Renal pelvis (tissue), 1 donor: ENCODE measurements at regions not wholly inside any gene's neighbourhood (a gene's known extent, or its start where the extent isn't known, plus 50 kb on each side); places are given as distances from the start of the nearest gene placed in this dataset.
"Not testable (repeated sequence)": the region's sequence is repeated elsewhere in the genome, so short reads cannot be mapped to it uniquely, and the experiment has no call there.

Experiments
- DNase-seq: peaks from one replicate; pipeline ENCODE4 v3.0.0-alpha.2; 2013

- no peak for DNase-seq
Observed at GRCh38 chr3:182136008-182136910, 424.5 kb downstream of the SOX2 start.

DNA sequence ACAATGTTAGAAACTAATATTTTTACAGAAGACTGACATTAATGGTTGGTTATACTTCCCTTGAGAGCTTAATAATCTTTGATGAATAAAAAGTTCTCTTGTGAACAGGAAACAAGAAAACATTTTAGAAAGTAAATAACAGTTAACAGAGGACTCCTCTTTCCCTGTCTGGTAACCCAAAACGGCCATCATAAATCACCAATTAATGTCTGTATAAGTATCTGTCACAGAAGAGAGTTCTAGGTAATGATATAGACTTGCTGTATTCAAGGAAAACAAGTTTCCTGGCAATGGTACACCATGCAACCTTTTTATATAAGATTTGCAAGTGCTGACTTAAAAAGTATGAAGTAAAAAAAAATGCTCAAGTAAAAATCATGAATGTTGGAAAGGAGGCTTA, 426.7 kb downstream of the SOX2 start:
- DNase-seq, result peak; percentile 38

DNA sequence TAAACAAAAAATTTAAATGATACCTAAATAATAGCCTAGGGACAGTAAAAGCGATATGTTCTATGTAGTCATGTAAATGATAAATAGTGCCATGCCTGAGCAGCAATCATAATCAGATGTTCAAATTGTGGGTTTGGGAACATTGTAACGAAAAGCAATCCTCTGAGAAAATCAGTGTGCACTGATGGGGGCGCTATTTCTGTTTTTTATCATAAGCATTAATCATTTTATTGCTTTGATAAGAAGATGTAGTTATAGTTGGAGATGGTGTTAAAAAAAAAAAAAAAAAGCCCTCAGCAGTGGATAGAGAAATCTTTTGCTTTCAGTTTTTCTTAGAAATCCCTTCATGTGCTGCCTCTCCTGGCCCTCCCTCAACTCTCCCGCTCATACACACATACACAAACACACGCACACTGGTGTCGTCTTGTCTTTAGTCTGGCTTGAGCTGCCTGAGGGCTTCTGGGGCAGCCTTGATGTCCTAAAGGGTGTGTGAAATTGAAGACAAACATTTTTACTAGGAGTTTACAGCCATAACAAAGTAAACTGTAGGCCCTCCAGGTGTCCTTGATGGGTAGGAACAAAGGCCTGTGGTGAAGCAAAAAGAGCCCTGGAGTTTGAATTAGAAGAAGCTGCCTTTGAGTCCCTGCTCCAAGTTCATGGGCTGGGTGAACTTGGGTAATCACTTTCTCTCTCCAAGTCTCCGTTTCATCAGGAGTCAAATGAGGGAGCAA, 428.1 kb downstream of the SOX2 start:
- no peak for DNase-seq

DNA sequence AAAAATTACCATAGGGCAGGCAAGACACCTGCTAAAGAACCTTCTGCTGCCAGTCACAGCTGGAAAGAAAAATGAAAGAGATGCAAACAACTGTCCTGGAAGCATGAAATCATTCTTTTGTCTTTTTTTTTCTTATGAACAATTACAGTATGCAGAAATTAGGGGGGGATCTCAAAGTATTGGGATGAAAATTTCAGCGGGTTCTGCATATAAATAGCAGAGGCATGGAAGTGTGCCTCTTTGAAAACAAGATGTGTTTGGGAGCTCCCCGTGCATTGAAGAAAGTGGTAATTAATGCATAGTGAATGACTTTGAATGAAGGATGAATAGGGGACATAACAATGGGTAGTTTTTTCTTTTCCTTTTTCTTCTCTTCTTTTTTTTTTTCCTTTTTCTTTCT, 431.2 kb downstream of the SOX2 start:
- DNase-seq, result no peak

DNA sequence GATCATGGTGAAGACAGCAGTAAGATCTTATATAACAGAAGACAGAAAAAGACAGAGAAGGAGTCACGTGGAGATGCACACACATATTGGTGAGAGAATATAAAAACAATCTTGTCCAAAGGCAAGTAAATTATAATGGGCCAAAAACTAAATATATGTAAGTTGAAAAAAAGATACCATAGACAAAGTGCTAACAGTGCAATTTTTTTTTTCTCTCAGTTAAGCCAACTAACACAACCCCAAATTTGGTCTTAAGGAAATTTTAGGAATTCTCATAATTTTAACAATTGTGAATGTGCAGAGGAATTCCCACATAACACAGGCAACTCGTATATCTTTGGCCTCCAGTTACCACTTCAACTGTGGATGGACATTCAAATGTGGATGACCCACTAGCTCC, 432.2 kb downstream of the SOX2 start:
- DNase-seq, result no peak

- no peak for DNase-seq
Observed at GRCh38 chr3:182148360-182148759, 436.6 kb downstream of the SOX2 start.

DNA sequence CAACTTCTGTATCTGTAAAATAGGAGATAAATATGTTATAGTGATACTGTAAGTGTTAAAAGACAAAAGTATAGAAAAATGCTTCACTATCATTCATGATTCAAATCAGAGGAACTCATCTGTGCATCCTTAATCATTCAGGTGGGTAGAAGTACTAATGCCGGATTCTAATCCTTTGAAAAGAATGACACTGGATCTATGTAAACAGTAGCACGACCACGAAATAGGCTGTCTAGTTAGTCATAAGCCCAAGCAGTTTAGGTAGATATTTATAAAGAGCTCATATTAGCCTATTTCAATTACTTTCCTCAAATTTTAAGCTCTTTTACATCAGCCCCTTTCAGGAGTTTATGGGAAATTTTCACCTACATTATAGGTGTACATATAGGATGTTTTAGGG, 437.9 kb downstream of the SOX2 start:
- no peak for DNase-seq

DNA sequence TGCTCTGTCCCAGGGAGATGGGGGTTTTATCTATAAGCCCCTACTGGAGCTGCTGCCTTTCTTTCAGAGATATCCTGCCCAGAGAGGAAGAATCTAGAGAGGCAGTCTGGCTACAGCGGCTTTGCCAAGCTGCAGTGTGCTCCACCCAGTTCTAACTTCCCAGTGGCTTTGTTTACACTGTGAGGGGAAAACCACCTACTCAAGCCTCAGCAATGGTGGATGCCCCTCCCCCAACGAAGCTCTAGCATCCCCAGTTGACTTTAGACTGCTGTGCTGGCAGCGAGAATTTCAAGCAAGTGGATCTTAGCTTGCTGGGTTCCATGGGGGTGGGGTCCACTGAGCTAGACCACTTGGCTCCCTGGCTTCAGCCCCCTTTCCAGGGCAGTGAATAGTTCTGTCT, 444.6 kb downstream of the SOX2 start:
- not testable (repeated sequence) for DNase-seq

- DNase-seq, result no peak
Observed at GRCh38 chr3:182165234-182165633, 453.5 kb downstream of the SOX2 start.

- no peak for DNase-seq
Observed at GRCh38 chr3:182172534-182172933, 460.8 kb downstream of the SOX2 start.

DNA sequence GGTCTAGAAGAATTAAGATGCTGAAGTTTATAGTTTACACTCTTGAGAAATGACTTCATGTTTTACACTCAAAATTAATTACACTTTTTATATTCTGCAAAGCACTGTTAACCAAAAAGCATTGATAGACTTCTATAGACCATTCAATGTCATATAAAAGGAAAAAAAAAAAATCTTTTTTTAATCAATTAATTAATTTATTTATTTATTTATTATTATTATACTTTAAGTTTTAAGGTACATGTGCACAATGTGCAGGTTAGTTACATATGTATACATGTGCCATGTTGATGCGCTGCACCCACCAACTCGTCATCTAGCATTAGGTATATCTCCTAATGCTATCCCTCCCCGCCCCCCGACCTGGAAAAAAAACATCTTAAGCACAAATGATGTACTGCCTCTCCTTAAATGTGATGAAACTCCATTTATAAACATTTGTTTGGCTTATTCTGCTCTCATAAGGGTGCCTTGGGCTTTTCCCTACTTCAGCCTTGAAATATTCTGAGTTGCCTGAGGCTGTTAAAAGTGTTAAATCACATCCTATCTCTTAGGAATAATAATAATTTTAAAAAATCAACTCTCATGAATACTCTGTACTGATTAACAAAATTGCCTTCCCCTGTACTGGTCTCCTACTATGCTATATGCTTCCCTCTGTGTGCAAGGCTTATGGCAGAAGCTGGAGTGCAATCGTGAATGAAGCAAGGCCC, 466.9 kb downstream of the SOX2 start:
- DNase-seq, result no peak

GRCh38 chr3:182179631-182180030, 467.9 kb downstream of the SOX2 start:
- DNase-seq, result no peak

- DNase-seq, result no peak
Observed at GRCh38 chr3:182180654-182181385, 469.1 kb downstream of the SOX2 start.

DNA sequence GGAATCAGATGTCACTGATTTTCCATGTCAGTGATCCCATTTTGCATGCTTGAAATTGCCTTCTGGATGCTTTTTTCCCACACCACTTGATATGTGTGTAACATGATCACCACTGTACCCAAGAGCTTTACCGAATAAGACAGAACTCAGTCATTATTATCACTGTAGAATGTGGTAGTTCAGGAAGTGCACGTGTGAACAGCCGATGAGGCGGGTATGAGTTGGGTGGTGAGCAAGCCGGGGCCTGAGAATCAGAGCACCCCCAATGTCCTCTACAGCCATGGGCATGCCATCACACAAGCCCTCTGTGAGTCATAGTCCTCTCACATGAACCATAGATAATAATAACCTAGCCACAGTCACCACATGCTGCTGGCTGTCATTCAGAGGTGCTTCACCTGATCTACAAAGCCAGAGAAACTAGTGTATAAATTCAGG, 470.8 kb downstream of the SOX2 start:
- no peak for DNase-seq

DNA sequence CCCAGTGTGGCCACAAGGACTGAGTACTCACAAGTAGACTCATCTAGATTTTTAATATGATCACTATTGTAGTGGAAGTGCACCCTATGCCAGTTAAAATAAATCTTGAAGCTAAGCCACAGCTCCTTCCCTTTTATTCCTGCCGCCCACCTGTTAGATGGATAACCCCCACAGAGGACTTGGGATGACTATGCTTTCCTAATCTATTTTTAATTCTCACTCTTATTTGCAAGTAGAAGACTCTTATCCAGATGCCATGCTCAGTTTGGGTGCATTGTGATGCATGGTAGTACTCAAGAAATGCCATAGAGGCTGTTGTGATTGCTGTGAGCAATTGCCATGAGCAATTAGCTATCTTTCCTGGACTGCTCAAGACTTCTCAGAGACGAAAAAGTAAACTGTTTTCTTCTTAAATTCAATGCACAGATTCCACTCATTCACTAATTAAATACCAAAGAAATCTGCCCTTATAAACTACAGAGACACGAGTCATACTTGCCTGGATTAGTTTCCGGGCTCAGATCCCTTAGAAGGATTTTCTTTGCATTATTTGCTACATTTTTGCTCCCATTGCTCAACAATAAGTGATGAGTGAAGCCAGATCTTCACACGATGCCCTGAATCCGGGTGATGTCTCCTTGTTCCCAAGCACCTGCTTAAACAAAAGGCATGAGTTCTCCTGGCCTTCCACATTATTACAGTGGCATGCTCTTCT, 472.1 kb downstream of the SOX2 start:
- no peak for DNase-seq

GRCh38 chr3:182185313-182185712, 473.6 kb downstream of the SOX2 start:
- no peak for DNase-seq

GRCh38 chr3:182190056-182190455, 478.3 kb downstream of the SOX2 start:
- DNase-seq, result no peak

DNA sequence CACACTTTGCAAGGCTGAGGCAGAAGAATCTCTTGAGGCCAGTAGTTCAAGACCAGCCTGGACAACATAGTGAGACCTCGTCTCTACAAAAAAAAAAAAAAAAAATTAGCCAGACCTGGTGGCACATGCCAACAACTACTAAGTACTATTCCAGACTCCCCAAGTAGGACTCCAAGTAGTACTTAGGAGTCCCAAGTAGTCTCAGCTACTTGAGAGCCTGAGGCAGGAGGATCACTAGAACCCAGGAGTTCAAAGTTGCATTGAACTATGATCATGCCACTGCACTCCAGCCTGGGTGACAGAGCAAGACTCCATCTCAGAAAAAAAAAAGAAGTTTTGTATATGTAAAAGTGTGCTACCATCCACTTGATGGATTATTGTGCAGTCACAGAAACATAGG, 486.6 kb downstream of the SOX2 start:
- DNase-seq, result no peak

DNA sequence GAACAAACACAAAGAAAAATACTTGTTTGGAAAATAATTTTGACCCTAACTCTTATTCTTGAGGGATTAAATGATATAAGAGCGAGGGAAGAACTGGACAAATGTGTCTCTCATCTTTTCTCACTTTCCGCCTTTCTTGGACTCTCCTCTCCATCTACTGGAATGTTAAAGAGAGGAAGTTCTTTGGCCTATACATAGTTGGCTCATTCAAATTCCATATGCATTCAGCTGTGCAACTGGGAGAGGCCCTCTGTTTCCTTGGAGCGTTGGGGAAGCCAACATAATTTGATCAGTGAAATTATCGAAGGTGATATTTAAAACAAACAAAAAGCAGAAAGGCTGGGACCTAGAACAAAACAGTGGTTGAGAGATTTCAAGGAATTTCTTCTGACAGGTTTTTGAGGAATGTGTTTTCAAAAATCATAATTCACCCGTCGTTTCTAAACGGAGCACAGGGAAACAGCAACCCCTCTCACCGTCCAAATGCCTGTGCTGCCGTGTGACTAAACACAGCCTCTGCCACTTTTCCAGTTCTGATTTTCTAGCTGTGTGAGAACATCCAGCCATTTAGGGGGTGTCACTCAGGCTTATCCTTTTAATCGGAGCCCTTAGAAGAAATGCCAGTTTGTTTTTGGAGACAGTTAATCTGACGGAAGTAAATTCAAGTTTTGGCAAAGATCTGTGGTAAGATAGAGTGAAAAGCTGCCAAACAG, 489.9 kb downstream of the SOX2 start:
- DNase-seq, result no peak

DNA sequence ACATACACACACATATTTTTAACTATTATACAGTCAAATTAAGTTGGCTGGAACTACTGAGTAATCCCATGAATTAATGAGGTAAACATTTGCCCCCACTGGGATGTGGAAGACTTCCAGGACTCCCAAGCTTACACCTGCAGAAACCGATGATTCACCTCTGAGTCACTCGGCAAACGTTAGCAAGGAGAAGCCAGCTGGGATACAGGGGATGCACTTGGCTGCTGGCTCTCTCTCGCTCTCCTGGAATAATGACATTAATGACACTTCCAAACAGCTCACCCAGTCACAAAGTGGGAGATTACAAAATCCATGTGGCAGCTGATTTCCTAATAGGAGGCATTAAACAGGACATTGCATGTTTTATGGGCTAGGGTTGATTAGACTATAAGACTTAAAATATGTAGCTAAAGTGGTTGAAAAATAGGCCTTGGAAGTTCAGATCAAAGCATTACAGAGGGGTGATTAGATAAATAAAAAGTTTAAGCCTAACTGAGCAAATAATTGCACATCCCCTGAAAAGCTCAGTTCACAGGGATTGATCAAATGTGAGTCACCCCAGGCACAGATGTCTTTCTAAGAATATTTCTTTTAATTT, 500.9 kb downstream of the SOX2 start:
- DNase-seq, result peak; percentile 5
